ENCODE measurements at regions not wholly inside any gene's neighbourhood (a gene's known extent, or its start where the extent isn't known, plus 50 kb on each side); places are given as distances from the start of the nearest gene placed in this dataset.

DNA sequence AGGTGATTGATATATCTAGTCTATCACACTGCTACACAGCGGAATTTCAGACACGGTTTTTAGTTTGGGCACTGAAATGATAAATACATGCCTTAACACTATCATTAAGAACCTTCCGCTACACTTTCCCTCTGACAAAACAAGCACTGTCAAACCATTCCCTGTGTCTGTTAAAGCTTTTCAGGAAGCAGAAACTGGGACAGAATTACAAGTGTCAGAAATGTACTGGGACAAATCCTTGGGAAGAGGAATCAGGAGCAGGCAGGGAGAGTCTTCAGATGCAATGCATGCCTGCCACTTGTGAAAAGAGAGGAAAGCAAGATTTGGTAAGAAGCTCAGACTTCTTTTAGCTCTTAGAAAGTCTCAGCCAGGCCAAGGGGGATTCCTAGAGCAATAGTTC is 196.8 kb upstream of the PTPRZ1 start:
- TF ChIP-seq, protein P1, sequence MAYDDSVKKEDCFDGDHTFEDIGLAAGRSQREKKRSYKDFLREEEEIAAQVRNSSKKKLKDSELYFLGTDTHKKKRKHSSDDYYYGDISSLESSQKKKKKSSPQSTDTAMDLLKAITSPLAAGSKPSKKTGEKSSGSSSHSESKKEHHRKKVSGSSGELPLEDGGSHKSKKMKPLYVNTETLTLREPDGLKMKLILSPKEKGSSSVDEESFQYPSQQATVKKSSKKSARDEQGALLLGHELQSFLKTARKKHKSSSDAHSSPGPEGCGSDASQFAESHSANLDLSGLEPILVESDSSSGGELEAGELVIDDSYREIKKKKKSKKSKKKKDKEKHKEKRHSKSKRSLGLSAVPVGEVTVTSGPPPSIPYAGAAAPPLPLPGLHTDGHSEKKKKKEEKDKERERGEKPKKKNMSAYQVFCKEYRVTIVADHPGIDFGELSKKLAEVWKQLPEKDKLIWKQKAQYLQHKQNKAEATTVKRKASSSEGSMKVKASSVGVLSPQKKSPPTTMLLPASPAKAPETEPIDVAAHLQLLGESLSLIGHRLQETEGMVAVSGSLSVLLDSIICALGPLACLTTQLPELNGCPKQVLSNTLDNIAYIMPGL (CRISPR knock-in tag; IDR thresholded peaks at IDR 0.05; ENCODE audit: borderline replicate concordance): no peak
- TF ChIP-seq, protein P2, sequence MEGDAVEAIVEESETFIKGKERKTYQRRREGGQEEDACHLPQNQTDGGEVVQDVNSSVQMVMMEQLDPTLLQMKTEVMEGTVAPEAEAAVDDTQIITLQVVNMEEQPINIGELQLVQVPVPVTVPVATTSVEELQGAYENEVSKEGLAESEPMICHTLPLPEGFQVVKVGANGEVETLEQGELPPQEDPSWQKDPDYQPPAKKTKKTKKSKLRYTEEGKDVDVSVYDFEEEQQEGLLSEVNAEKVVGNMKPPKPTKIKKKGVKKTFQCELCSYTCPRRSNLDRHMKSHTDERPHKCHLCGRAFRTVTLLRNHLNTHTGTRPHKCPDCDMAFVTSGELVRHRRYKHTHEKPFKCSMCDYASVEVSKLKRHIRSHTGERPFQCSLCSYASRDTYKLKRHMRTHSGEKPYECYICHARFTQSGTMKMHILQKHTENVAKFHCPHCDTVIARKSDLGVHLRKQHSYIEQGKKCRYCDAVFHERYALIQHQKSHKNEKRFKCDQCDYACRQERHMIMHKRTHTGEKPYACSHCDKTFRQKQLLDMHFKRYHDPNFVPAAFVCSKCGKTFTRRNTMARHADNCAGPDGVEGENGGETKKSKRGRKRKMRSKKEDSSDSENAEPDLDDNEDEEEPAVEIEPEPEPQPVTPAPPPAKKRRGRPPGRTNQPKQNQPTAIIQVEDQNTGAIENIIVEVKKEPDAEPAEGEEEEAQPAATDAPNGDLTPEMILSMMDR (IDR thresholded peaks at IDR 0.05): no peak
- TF ChIP-seq RAD21 (conservative IDR thresholded peaks at IDR 0.05 in 1 of 2, IDR thresholded peaks at IDR 0.05 in 1 of 2) (no peak), POLR2A (IDR thresholded peaks at IDR 0.05; ENCODE audit: low read length) (no peak)
